AG09319 (cell line): ENCODE measurements at regions not wholly inside any gene's neighbourhood (a gene's known extent, or its start where the extent isn't known, plus 50 kb on each side); places are given as distances from the start of the nearest gene placed in this dataset.

Source experiments
- DNase-seq: peaks from one replicate; pipeline ENCODE4 v3.0.0-alpha.2; 2010; ENCODE audit warnings: low read depth; ENCODE audit errors: extremely low read depth
- CTCF ChIP-seq: IDR thresholded peaks from 2 replicates; pipeline ENCODE4 v1.5.1; 2011; ENCODE audit warnings: low read depth, mild to moderate bottlenecking, inconsistent platforms, low read length, moderate library complexity

GRCh38 chr12:125775507-125775906, 710.3 kb downstream of the AACS start:
- no peak for DNase-seq
- TF ChIP-seq CTCF: no peak

- DNase-seq: no peak
- TF ChIP-seq CTCF: no peak
Measured at GRCh38 chr12:125776212-125776611, 711.0 kb downstream of the AACS start.

GRCh38 chr12:125786143-125786542, 720.9 kb downstream of the AACS start:
- no peak for TF ChIP-seq CTCF
- DNase-seq: no peak

- no peak for TF ChIP-seq CTCF
- DNase-seq: no peak
Measured at GRCh38 chr12:125794401-125794800, 729.2 kb downstream of the AACS start.

GRCh38 chr12:125797421-125798175, 732.4 kb downstream of the AACS start:
- no peak for DNase-seq
- no peak for TF ChIP-seq CTCF

GRCh38 chr12:125804660-125805059, 739.4 kb downstream of the AACS start:
- DNase-seq: no peak
- TF ChIP-seq CTCF: no peak

- no peak for DNase-seq
- no peak for TF ChIP-seq CTCF
Measured at GRCh38 chr12:125824276-125824675, 759.0 kb downstream of the AACS start.
